ENCODE measurements at regions not wholly inside any gene's neighbourhood (a gene's known extent, or its start where the extent isn't known, plus 50 kb on each side); places are given as distances from the start of the nearest gene placed in this dataset.

DNA sequence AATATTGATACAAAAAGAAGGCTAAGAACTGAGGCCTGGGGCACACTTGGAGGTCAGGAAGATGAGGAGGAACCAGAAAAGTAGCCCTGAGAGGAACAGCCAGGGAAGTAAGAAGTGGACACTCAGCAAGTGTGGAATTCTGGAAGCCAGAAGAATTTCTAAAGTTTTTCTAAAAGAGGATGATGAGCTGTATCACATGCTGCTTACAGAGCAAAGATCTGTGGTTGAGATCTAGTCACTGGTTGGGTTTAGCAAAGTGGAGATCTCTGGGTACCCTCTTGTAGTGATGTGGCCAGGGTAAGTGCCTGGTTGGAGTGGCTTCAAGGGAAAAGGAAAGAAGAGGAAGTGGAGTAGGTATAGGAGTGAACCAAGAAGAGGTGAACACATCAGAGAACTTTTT lies 95.4 kb upstream of the DAZL start:
- TF ChIP-seq, protein P1, sequence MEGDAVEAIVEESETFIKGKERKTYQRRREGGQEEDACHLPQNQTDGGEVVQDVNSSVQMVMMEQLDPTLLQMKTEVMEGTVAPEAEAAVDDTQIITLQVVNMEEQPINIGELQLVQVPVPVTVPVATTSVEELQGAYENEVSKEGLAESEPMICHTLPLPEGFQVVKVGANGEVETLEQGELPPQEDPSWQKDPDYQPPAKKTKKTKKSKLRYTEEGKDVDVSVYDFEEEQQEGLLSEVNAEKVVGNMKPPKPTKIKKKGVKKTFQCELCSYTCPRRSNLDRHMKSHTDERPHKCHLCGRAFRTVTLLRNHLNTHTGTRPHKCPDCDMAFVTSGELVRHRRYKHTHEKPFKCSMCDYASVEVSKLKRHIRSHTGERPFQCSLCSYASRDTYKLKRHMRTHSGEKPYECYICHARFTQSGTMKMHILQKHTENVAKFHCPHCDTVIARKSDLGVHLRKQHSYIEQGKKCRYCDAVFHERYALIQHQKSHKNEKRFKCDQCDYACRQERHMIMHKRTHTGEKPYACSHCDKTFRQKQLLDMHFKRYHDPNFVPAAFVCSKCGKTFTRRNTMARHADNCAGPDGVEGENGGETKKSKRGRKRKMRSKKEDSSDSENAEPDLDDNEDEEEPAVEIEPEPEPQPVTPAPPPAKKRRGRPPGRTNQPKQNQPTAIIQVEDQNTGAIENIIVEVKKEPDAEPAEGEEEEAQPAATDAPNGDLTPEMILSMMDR (IDR thresholded peaks at IDR 0.05 in 2 of 3, conservative IDR thresholded peaks at IDR 0.05 in 1 of 3; ENCODE audit: borderline replicate concordance in 1 of 3, insufficient read depth in 1 of 3, low read depth in 2 of 3, low read length in 2 of 3), result no peak
- TF ChIP-seq POLR2A (IDR thresholded peaks at IDR 0.05; ENCODE audit: borderline replicate concordance, extremely low read depth, insufficient read depth, insufficient read length) (no peak), POLR2AphosphoS5 (IDR thresholded peaks at IDR 0.05; ENCODE audit: low read depth, low read length) (no peak), ZFX (IDR thresholded peaks at IDR 0.05) (no peak)

All from HCT116 (cell line).